Fibroblast of mammary gland (primary cell): ENCODE measurements at regions not wholly inside any gene's neighbourhood (a gene's known extent, or its start where the extent isn't known, plus 50 kb on each side); places are given as distances from the start of the nearest gene placed in this dataset.
"Not testable (repeated sequence)": the region's sequence is repeated elsewhere in the genome, so short reads cannot be mapped to it uniquely, and the experiment has no call there.

Experiments
- DNase-seq: peaks from one replicate; pipeline ENCODE4 v3.0.0-alpha.2; 2010; ENCODE audit warnings: low read depth
- H3K4me3 ChIP-seq: 2 replicates; pipeline ENCODE4 v1.5.1; 2011; ENCODE audit warnings: low read depth, mild to moderate bottlenecking, low read length, moderate library complexity; ENCODE audit not compliant: control insufficient read depth
- TF ChIP-seq, protein P1 (sequence below): conservative IDR thresholded peaks from 2 replicates; pipeline ENCODE4 v1.5.1; 2011; ENCODE audit warnings: low read depth, low read length, inconsistent platforms; ENCODE audit not compliant: control insufficient read depth, insufficient read depth

DNA sequence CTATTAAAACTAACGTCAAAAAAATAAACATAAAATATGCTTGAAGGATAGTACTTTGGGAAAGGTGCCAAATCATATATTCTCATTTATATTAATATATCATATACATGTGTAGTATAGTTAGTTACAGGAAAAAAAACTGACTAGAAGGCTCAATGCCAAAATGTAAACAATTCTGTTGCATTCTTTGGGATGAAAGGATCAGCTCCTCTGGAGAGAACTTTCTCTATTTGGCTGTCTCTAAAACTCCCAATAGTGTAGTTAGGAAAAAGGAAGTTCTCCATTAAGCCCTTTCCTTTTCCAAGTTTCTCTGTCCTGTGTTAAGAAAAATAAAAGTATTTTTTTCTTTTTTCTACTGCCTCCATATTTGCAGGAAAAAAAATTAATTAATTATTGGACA lies 86.5 kb upstream of the BTN3A2 start:
- no peak for DNase-seq
- H3K4me3 ChIP-seq: no peak overlapping the region
- TF ChIP-seq, protein P1, sequence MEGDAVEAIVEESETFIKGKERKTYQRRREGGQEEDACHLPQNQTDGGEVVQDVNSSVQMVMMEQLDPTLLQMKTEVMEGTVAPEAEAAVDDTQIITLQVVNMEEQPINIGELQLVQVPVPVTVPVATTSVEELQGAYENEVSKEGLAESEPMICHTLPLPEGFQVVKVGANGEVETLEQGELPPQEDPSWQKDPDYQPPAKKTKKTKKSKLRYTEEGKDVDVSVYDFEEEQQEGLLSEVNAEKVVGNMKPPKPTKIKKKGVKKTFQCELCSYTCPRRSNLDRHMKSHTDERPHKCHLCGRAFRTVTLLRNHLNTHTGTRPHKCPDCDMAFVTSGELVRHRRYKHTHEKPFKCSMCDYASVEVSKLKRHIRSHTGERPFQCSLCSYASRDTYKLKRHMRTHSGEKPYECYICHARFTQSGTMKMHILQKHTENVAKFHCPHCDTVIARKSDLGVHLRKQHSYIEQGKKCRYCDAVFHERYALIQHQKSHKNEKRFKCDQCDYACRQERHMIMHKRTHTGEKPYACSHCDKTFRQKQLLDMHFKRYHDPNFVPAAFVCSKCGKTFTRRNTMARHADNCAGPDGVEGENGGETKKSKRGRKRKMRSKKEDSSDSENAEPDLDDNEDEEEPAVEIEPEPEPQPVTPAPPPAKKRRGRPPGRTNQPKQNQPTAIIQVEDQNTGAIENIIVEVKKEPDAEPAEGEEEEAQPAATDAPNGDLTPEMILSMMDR: no peak

DNA sequence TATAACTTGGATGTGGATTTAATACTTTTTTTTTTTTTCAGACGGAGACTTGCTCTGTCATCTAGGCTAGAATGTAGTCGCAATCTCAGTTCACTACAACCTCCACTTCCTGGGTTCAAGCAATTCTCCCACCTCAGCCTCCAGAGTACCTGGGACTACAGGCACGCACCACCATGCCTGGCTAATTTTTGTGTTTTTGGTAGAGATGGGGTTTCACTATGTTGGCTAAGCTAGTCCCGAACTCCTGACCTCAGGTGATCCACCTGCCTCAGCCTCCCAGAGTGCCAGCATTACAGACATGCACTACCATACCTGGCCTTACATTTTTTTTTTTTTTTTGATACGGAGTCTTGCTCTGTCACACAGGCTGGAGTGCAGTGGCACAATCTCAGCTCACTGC lies 85.6 kb upstream of the BTN3A2 start:
- not testable (repeated sequence) for DNase-seq, H3K4me3 ChIP-seq

DNA sequence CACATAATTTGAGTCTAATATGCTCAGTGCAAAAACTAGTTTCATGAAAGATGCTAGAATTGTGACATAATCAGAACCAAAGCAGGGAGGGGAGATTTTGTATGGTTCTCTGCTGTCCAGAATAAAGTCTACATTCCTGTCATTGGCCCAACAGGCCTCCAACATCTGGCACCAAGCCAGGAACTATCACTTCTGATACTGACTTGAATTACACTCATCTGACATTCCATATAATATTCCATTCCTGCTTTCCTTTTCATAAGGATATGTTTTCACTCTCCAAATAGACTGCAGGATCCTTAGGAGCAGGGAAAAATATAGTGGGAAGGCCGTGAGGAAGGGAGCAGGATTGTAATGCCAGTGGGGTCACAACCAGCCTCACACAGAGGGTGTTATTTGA lies 84.6 kb upstream of the BTN3A2 start:
- no peak for DNase-seq
- no peak overlapping the region for H3K4me3 ChIP-seq
- TF ChIP-seq, protein P1: no peak

DNA sequence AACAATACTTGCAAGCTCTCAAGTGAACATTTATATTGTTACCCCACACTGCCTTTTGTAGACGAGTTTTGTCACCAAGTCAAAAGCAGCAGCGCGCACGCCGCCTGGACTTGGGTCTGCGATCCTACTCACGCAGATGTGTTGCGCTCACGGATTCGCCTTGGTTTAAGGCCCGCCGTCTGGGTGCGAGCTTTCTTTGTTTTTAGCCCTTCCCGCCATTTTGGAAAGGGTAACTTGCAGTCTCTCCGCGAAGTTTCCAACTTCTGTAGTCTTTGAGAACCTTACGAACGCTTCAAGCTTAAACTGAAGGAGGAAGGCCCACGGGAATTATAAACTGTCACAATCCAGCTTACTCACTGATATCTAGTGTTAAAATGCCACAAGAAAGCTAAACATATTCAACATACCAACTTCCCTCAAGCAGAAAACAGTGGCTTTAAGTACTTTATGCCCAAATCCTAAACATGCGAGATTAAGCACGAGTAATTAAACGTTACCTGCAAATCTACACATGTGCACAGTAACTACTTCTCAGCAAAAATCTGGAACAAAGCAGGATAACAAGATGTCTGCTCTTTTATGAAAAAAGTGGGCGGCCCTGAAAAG lies 80.4 kb upstream of the BTN3A2 start:
- peak; percentile 71 for DNase-seq
- TF ChIP-seq, protein P1: no peak
- H3K4me3 ChIP-seq: peak overlapping the region; percentile 69

DNA sequence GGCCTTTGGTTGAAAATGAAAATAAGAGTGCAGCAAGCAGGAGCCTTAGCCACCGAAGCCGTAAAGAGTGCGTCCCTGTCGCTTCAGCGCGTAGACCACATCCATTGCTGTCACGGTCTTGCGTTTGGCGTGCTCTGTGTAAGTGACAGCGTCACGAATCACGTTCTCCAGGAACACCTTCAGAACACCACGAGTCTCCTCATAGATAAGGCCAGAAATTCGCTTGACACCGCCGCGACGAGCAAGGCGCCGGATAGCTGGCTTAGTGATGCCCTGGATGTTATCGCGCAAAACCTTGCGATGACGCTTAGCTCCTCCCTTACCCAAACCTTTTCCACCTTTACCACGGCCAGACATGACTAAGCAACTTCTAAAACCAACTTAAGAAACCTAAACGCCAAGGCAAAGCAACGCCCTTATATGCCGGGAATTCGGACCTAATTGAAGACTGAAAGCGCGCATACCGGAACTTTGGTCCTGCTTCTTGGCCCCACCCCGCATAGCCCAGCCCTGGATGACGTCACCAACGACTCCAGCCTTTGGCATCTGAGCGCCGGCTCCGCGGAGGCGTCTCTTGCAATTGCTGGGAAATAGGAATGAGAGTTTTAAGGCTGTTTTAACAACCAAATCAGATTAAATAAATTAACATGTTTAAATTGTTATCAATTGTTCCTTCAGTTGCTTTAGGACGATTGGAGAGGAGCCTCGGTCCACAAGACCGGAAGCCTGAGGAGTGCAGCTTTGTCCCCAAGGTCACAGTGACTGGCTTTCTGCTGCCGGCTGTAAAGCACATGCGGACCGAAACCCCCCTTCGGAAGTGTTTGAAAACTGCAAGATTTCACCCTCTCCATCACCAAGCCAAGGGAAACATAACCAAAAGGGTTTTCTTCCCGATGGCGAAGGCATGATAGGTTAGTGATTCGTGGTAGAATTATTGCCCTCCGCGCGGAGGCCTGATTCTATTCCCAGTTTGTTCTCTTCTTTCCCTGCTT lies 79.6 kb upstream of the BTN3A2 start:
- TF ChIP-seq, protein P1: no peak
- DNase-seq: peak; percentile 99
- peak overlapping the region; percentile 69 for H3K4me3 ChIP-seq

DNA sequence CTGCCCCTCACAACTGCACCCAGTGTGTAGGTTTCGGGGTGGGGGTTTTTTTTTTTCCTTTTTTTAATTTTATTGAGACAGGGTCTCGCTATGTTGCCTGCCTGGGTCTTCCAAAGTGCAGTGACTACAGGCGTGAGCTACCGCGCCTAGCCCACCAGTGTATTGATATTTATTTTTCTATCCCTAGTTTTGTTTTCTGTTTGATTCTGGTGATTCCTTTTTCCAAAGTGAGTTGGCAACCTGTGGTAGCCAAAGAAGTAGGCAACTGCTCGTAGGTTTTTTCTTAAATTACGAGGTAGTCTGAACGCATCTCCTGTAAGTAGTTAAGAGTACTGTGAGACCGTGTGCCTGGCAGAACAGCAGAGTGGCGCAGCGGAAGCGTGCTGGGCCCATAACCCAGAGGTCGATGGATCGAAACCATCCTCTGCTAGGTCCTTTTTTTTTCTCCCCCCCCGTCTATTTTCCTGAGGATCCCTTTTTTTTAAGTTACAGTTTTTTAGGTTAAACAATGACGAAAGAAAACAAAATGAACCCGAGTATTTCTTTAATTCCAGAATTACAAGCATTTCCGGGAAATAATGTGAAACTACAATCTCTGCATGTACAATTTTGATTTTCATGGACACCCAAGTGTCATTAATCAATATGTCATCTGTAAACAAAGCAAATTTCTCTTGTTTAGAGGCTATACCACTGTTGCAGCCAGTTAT lies 78.7 kb upstream of the BTN3A2 start:
- TF ChIP-seq, protein P1: no peak
- peak overlapping the region; percentile 69 for H3K4me3 ChIP-seq
- DNase-seq: peak; percentile 68

DNA sequence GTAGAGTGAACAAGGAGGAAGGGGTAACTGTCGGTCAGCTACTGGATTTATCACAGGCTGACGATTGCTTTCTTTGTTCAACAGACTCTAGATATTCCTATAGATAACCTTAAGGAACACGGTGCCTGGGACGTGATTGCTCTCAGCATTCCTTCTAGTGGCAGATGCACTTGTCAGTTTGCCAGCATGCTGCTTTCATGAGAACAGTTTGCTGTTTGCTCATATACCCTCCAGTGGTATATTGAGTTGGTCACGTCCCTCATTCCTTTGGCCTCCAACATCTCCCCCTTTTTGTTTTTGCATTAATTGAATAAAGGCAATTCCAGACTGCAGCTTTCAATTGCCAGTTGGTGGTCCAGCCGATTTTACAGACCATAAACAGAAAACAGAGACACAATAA lies 76.8 kb upstream of the BTN3A2 start:
- DNase-seq: no peak
- H3K4me3 ChIP-seq: no peak overlapping the region
- TF ChIP-seq, protein P1: no peak
